Erythroblast (primary cell): ENCODE measurements at regions not wholly inside any gene's neighbourhood (a gene's known extent, or its start where the extent isn't known, plus 50 kb on each side); places are given as distances from the start of the nearest gene placed in this dataset.

Experiments used
- DNase-seq, 2 experiments: peaks; one replicate each; lab custom pipeline; 2025; lab: John Stamatoyannopoulos, UW
- GATA1 ChIP-seq: IDR thresholded peaks from 2 replicates; pipeline ENCODE4 v1.6.1; 2011; ENCODE audit warnings: low read depth, mild to moderate bottlenecking, control low read depth, low read length, moderate library complexity
- POLR2A ChIP-seq: IDR thresholded peaks from 2 replicates; pipeline ENCODE4 v1.6.1; 2011; ENCODE audit warnings: mild to moderate bottlenecking, low read length

DNA sequence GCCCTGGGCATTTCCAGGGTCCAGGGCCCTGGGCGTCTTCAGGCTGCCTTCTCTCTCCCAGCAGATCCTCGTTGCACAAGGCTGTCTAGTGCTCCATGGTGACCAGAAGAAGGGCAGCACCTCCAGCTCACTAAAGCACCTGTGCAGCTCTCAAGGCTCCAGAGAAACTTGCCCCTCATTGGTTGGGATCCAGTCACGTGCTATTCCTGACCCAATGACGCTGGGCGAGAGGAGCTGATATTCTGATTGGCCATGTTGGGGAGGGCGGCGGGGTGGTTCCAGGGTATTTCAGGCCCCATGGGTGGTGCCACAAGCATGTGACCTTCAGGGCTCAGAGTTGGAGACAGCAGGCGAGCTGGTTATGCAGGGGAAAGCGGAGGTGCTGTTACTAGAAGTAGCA lies 309.1 kb downstream of the TOX3 start:
- TF ChIP-seq POLR2A (no peak), GATA1 (no peak)
- no peak for DNase-seq

- TF ChIP-seq POLR2A, result no peak
- no peak for TF ChIP-seq GATA1
- DNase-seq, result no peak
These were observed 311.8 kb downstream of the TOX3 start for GRCh38 chr16:52235186-52235585.

GRCh38 chr16:52234626-52235025 lies 312.3 kb downstream of the TOX3 start:
- no peak for TF ChIP-seq POLR2A
- no peak for TF ChIP-seq GATA1
- no peak for DNase-seq

DNA sequence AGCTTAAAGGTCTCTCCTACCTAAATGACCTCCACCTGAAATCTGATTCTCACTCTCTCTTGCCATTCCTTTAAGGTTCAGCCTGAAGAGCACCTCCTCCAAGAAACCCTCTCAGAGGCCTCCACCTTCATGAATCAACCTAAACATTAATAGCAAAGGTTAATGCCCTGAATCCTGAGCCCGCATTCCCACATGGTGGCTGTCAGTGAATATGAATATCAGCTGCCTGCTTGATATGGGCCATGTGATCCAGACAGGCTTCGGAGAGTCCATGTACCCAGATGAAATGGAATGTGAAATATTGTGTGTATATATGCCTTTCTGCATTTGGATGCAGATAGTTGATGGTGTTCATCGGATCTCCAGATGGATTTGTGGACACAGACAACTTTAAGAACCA lies 317.5 kb downstream of the TOX3 start:
- TF ChIP-seq POLR2A, result no peak
- TF ChIP-seq GATA1, result no peak
- no peak for DNase-seq

DNA sequence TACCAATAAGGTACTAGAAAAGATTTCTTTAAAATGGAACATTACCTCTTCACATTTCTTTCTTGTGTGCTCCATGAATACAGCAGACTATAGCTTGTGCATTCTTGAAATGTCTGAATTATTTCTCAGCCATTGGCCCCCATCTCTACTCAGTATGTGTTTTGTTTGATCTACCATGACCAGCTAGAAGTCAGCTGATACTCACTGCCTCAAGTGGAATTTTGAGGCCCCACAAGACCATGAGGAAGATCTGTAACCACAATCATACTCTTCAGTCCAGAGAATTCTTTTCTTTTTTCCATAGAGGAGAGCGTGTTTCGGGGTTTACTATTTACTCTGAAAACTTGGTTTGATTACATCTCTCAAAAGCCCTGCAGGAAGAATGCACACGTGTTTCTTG lies 319.1 kb downstream of the TOX3 start:
- TF ChIP-seq GATA1, result no peak
- no peak for TF ChIP-seq POLR2A
- no peak for DNase-seq

DNA sequence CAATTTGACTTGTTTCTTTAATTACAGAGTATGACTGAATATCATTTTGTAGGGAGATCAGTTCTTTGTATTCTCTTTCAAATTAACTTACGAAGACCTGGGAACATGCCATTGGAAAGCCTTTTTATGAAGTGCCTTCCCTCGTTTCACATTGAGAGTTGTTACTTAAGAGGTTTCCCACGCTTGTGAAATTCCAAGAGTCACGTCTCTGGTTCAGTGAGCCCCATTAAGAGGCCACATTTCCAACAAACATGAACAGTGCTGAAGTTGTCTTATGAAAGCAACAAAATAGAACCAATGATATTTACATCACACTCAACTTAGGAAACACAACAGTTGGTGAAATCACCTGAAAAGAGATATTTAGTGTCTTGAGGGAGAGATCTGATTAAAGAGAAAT lies 334.1 kb downstream of the TOX3 start:
- TF ChIP-seq GATA1 (no peak), POLR2A (no peak)
- DNase-seq, result no peak

DNA sequence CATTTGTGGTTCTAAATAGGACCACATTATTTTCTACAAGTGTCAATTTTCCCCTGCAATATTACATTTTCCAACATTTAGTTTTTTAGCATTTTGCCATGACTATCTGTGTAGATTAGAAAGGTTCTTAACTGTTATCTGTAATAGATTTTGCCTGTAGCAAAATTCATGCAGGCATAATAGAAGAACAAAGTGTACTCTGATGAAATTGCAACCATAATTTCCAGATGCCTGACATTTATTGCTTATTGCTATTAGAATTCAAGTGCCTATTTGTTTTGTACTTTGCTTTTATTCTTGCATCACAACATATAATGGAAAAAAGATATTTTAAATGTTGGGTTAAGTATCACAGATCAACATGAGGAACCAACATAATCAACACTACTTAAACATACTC lies 337.7 kb downstream of the TOX3 start:
- TF ChIP-seq POLR2A, result no peak
- TF ChIP-seq GATA1, result no peak
- no peak for DNase-seq

DNA sequence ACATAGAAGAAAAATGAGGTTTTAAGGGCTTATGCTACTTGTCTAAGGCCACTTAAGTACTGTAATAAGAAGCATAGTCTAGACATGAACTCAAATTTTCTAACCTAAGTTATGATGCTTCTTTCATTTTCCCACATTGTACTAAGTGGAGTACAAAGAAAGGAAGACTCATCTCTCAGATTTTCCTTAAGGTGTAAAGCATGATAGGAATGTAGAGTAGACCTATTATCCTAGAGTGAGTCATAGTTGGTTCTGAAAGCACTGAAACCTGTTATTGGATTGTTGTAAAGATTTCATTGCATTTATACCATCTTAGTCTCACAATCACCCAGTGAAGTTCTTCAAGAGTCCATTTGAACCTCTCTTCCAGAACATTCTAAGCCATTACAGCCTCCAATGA lies 343.8 kb downstream of the TOX3 start:
- TF ChIP-seq GATA1 (no peak), POLR2A (no peak)
- no peak for DNase-seq

DNA sequence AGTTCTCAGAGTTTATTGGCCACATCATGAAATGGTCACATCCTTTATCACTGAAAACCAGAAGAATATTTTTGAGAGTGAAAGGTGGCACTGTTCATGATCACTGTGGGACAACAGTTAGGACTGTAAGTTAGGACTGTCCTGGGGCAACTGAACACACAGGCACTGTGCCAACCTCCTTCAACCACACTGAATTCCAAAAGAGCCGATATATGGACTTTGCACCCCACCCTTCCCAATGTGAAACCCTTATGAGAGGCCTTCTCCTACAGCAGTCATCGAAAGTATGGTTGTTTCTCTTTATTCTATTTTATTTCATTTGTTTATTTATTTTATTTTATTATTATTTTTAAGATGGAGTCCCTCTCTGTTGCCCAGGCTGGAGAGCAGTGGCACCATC lies 353.5 kb downstream of the TOX3 start:
- no peak for DNase-seq
- TF ChIP-seq GATA1 (no peak), POLR2A (no peak)

DNA sequence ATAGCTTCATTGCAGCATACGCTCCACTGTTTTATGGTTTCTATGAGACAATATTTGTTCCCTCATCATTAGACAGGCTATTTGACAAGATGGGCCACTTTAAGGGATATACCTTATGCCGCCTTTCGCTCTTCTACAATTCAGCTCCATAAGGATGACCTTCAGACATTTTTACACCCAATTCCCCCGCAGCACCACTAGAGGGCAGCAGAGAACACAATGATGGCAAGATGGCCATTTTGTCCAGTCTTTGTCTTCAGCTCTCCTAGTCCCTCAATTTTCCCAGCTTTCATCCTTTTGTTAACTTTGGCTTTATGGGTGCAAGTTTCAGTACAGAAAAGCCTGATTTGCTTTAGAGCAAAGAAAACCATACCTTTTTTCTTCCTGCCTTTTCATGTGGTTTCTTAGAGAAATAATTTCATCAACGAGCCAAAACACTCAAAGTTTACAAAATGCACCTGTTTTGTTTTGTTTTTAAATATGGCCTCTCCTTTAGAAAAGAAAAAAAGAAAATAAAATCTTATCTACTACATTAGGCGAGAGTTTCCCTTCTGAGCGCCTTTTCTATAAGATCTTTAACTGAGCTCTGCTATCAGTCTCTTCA lies 355.3 kb downstream of the TOX3 start:
- TF ChIP-seq POLR2A (no peak), GATA1 (no peak)
- peak; percentile 53 to 76 for DNase-seq

GRCh38 chr16:52184336-52184735 lies 362.6 kb downstream of the TOX3 start:
- DNase-seq, result no peak
- TF ChIP-seq POLR2A, result no peak
- TF ChIP-seq GATA1, result no peak

DNA sequence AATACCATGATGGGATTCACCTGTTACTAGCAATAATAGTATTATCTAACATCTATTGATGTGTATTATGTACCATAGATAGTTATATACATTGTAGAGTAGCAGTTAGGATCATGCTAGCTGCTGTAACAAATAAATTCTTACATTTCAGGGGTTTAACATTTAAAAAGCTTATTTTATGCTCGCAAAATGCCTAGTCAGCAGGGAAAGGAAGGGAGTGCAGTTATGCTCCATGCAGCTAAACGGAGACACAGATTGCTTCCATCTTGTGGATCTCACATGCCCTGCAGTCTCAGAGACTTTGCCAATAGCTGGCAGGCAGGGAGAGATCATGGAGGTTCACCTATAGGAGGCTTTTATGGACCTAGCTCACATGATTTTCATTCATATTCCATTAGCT lies 364.1 kb downstream of the TOX3 start:
- TF ChIP-seq GATA1 (no peak), POLR2A (no peak)
- no peak for DNase-seq

- DNase-seq, result no peak
- TF ChIP-seq GATA1 (no peak), POLR2A (no peak)
These were observed 372.8 kb downstream of the TOX3 start for GRCh38 chr16:52174168-52174567.

DNA sequence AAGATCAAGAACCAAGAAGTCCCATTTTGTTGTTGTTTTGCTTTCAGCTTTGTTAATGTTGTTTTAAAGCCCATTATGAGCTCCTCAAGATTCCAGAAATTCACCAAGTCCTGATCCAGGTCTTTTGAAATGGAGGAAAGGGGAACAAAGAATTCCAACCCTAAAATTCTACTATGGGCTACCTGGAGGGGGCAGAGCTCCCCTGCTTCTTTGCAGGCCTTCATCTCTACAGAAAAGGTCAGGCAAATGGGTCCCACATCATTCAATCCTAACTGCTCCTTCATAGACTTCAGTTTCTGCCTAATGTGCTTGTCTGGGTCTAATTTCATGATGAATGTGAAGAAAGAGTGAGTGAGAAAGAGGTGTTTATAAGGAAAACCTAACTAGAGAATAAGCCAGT lies 375.5 kb downstream of the TOX3 start:
- DNase-seq, result no peak
- TF ChIP-seq GATA1, result no peak
- TF ChIP-seq POLR2A, result no peak

DNA sequence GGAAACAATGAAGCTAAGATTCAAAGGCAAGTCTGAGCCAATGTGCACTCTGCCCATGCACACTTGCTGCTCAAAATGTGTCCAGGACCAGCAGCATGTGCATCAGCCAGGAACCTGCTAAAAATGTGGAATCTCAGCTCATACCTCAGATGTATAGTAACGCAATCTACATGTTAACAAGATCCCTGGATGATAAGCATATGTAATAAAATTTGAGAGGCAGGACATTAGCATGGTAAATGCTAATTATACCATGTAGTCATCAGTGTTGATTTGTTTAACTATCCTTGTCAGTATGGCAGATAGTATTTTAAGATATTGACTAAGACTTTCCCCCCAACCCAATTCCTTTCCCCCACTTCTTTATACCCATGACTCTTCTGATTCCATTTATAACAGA lies 379.6 kb downstream of the TOX3 start:
- TF ChIP-seq GATA1 (no peak), POLR2A (no peak)
- no peak for DNase-seq
